H1 (cell line): ENCODE measurements at regions not wholly inside any gene's neighbourhood (a gene's known extent, or its start where the extent isn't known, plus 50 kb on each side); places are given as distances from the start of the nearest gene placed in this dataset.

Experiments used
- CTCF ChIA-PET: fragments of 300-600 bp; sonication (Branson Sonifier 250); formaldehyde crosslinking; loops from one replicate; lab custom pipeline; 2021; ENCODE audit not compliant: partially characterized antibody; lab: Charles Lee
- POLR2A ChIA-PET: fragments of 300-600 bp; sonication (Branson Sonifier 250); formaldehyde crosslinking; loops from one replicate; lab custom pipeline; 2021; ENCODE audit warnings: inconsistent platforms; ENCODE audit not compliant: partially characterized antibody; lab: Charles Lee
- DNase-seq, 2 experiments: peaks; one replicate each; pipeline versions ENCODE4 v3.0.0 to v3.0.0-alpha.2; 2010 to 2022; ENCODE audit warnings: low spot score in 2 of 2, low read depth in 1 of 2, mixed read lengths in 1 of 2
- FAIRE-seq: peaks from 2 replicates; lab custom pipeline; 2011; peaks lifted over from hg19 to GRCh38; lab: Jason Lieb, UNC
- H2AFZ ChIP-seq: 2 replicates; pipeline ENCODE4 v1.8.1; 2012; ENCODE audit warnings: low read length, inconsistent platforms
- H2AK5ac ChIP-seq: 2 replicates; pipeline ENCODE4 v1.6.1; 2013; ENCODE audit warnings: low read depth, low read length
- H2BK120ac ChIP-seq: replicated peaks from 2 replicates; pipeline ENCODE3; 2013; ENCODE audit warnings: low read depth, low read length, inconsistent platforms
- H2BK12ac ChIP-seq: 2 replicates; pipeline ENCODE4 v1.6.1; 2013; ENCODE audit warnings: low read depth, low read length
- H2BK15ac ChIP-seq: 2 replicates; pipeline ENCODE4 v1.6.1; 2013; ENCODE audit warnings: low read length
- H2BK20ac ChIP-seq: 2 replicates; pipeline ENCODE4 v1.6.1; 2013; ENCODE audit warnings: low read length
- H2BK5ac ChIP-seq: 2 replicates; pipeline ENCODE4 v1.6.1; 2013; ENCODE audit warnings: low read depth, low read length
- H3K14ac ChIP-seq: 2 replicates; pipeline ENCODE4 v1.6.1; 2013; ENCODE audit warnings: inconsistent platforms; ENCODE audit not compliant: insufficient read length
- H3K18ac ChIP-seq: 2 replicates; pipeline ENCODE4 v1.6.1; 2013; ENCODE audit warnings: low read length; ENCODE audit errors: extremely low read depth
- H3K23ac ChIP-seq: 2 replicates; pipeline ENCODE4 v1.6.1; 2013; ENCODE audit warnings: inconsistent platforms; ENCODE audit not compliant: insufficient read length
- H3K23me2 ChIP-seq: 2 replicates; pipeline ENCODE4 v1.6.1; 2013; ENCODE audit warnings: low read depth, low read length
- H3K27ac ChIP-seq: 2 replicates; pipeline ENCODE4 v1.6.1; 2011; ENCODE audit warnings: low read depth, low read length, inconsistent platforms
- H3K27me3 ChIP-seq, 4 experiments: replicated peaks in 1 of 4; 1 replicate in 1 of 4; 2 replicates in 3 of 4; pipeline versions ENCODE4 v1.6.1 to v1.8.1; 2011 to 2013; ENCODE audit warnings: low read length in 3 of 4, mild to moderate bottlenecking in 3 of 4, inconsistent platforms in 2 of 4, mixed read lengths in 2 of 4, moderate library complexity in 1 of 4; ENCODE audit not compliant: control insufficient read depth in 3 of 4, insufficient read depth in 3 of 4; ENCODE audit errors: extremely low read depth in 1 of 4
- H3K36me3 ChIP-seq, 4 experiments: 2 replicates each; pipeline versions ENCODE4 v1.6.1 to v1.8.1; 2011 to 2013; ENCODE audit warnings: mild to moderate bottlenecking in 4 of 4, low read length in 3 of 4, moderate library complexity in 2 of 4, control low read depth in 1 of 4, inconsistent platforms in 1 of 4; ENCODE audit not compliant: insufficient read depth in 4 of 4, control insufficient read depth in 2 of 4
- H3K4ac ChIP-seq: replicated peaks from 2 replicates; pipeline ENCODE3; 2013; ENCODE audit warnings: low read length, low read depth, mixed read lengths, inconsistent platforms; ENCODE audit not compliant: insufficient read length
- H3K4me1 ChIP-seq, 4 experiments: replicated peaks in 1 of 4; 1 replicate in 1 of 4; 2 replicates in 3 of 4; pipeline versions ENCODE4 v1.6.1 to v1.8.1; 2011 to 2013; ENCODE audit warnings: low read length in 3 of 4, inconsistent platforms in 2 of 4, mixed read lengths in 1 of 4; ENCODE audit not compliant: insufficient read depth in 4 of 4, control insufficient read depth in 3 of 4
- H3K4me2 ChIP-seq, 2 experiments: 2 replicates each; pipeline versions ENCODE4 v1.6.1 to v1.8.1; 2011 to 2013; ENCODE audit warnings: low read depth in 2 of 2, low read length in 2 of 2, control low read depth in 1 of 2, inconsistent platforms in 1 of 2, mild to moderate bottlenecking in 1 of 2; ENCODE audit not compliant: insufficient read depth in 1 of 2
- H3K4me3 ChIP-seq, 4 experiments: fragments of 200-600, 300-600 bp in 1 of 4; sonication (generic), shearing (Covaris generic), sonication (Bioruptor Twin) in 1 of 4; 2 replicates each; pipeline versions ENCODE4 v1.5.1 to v1.8.1; 2011 to 2016; ENCODE audit warnings: low read length in 4 of 4, low read depth in 3 of 4, control low read depth in 2 of 4, inconsistent platforms in 2 of 4, mild to moderate bottlenecking in 2 of 4, mixed read lengths in 1 of 4, moderate library complexity in 1 of 4; ENCODE audit not compliant: insufficient read depth in 2 of 4; ENCODE audit errors: extremely low read depth in 1 of 4
- H3K56ac ChIP-seq: replicated peaks from 2 replicates; pipeline ENCODE3; 2013; ENCODE audit warnings: low read depth, mild to moderate bottlenecking, mixed read lengths, low read length, inconsistent platforms; ENCODE audit not compliant: insufficient read length
- H3K79me1 ChIP-seq: 2 replicates; pipeline ENCODE4 v1.6.1; 2013; ENCODE audit warnings: low read depth, low read length, control low read depth
- H3K79me2 ChIP-seq, 2 experiments: 2 replicates each; pipeline versions ENCODE4 v1.6.1 to v1.8.1; 2012 to 2013; ENCODE audit warnings: low read length in 2 of 2, mild to moderate bottlenecking in 2 of 2, inconsistent platforms in 1 of 2; ENCODE audit not compliant: insufficient read depth in 2 of 2, control insufficient read depth in 1 of 2
- H3K9ac ChIP-seq, 4 experiments: replicated peaks in 1 of 4; 1 replicate in 1 of 4; 2 replicates in 3 of 4; pipeline versions ENCODE4 v1.6.1 to v1.8.1; 2011 to 2013; ENCODE audit warnings: low read depth in 3 of 4, low read length in 3 of 4, control low read depth in 2 of 4, mild to moderate bottlenecking in 2 of 4, moderate library complexity in 2 of 4, inconsistent platforms in 1 of 4; ENCODE audit errors: extremely low read depth in 1 of 4
- H3K9me3 ChIP-seq, 2 experiments: 2 replicates each; pipeline versions ENCODE4 v1.6.1 to v1.8.1; 2012 to 2013; ENCODE audit warnings: mild to moderate bottlenecking in 2 of 2, moderate library complexity in 2 of 2, control low read depth in 1 of 2, inconsistent platforms in 1 of 2, low read depth in 1 of 2, low read length in 1 of 2, mixed read lengths in 1 of 2; ENCODE audit not compliant: insufficient read depth in 2 of 2
- H4K20me1 ChIP-seq, 2 experiments: replicated peaks in 1 of 2; 2 replicates each; pipeline versions ENCODE3 to v1.8.1; 2011 to 2013; ENCODE audit warnings: inconsistent platforms in 2 of 2, low read length in 2 of 2, mild to moderate bottlenecking in 1 of 2; ENCODE audit not compliant: insufficient read depth in 2 of 2, control insufficient read depth in 1 of 2
- H4K5ac ChIP-seq: 2 replicates; pipeline ENCODE4 v1.6.1; 2013; ENCODE audit warnings: low read length, low read depth, mixed read lengths, inconsistent platforms; ENCODE audit not compliant: insufficient read length
- H4K8ac ChIP-seq: 2 replicates; pipeline ENCODE4 v1.8.0; 2013; ENCODE audit warnings: mild to moderate bottlenecking, moderate library complexity, low read length, inconsistent platforms; ENCODE audit not compliant: insufficient read depth; ENCODE audit errors: extremely low read depth
- H4K91ac ChIP-seq: replicated peaks from 2 replicates; pipeline ENCODE3; 2013; ENCODE audit warnings: low read length, mixed read lengths, inconsistent platforms; ENCODE audit not compliant: insufficient read length
- ATF3 ChIP-seq: IDR thresholded peaks from 2 replicates; pipeline ENCODE4 v1.6.1; 2011; ENCODE audit warnings: low read depth, mild to moderate bottlenecking, low read length; ENCODE audit not compliant: insufficient read depth
- CHD1 ChIP-seq: IDR thresholded peaks from 2 replicates; pipeline ENCODE4 v1.6.1; 2012; ENCODE audit warnings: low read depth, low read length, improper control_type of control experiment
- CHD2 ChIP-seq: IDR thresholded peaks from 2 replicates; pipeline ENCODE4 v1.6.1; 2012; ENCODE audit warnings: low read length, improper control_type of control experiment
- CREB1 ChIP-seq: IDR thresholded peaks from 2 replicates; pipeline ENCODE4 v1.6.1; 2012; ENCODE audit warnings: inconsistent platforms
- EGR1 ChIP-seq: IDR thresholded peaks from 2 replicates; pipeline ENCODE4 v1.6.1; 2011; ENCODE audit warnings: low read depth, low read length, borderline replicate concordance
- EP300 ChIP-seq, 2 experiments: IDR thresholded peaks; 1 replicate in 1 of 2; 2 replicates in 1 of 2; pipeline ENCODE4 v1.6.1; 2011 to 2012; ENCODE audit warnings: low read depth in 2 of 2, low read length in 2 of 2, mild to moderate bottlenecking in 2 of 2, borderline replicate concordance in 1 of 2, inconsistent platforms in 1 of 2, moderate library complexity in 1 of 2
- HDAC2 ChIP-seq, 2 experiments: fragments of 300-600 bp in 1 of 2; sonication (generic) in 1 of 2; IDR thresholded peaks; 2 replicates each; pipeline ENCODE4 v1.6.1; 2011 to 2012; ENCODE audit warnings: low read depth in 2 of 2, low read length in 2 of 2, mild to moderate bottlenecking in 2 of 2, moderate library complexity in 2 of 2, borderline replicate concordance in 1 of 2, inconsistent platforms in 1 of 2
- HDAC6 ChIP-seq: IDR thresholded peaks from one replicate; pipeline ENCODE4 v1.7.1; 2012; ENCODE audit warnings: low read depth, mild to moderate bottlenecking, inconsistent platforms, low read length, moderate library complexity
- NRF1 ChIP-seq: IDR thresholded peaks from 2 replicates; pipeline ENCODE4 v1.6.1; 2011; ENCODE audit warnings: mild to moderate bottlenecking, low read depth, low read length, improper control_type of control experiment
- PHF8 ChIP-seq: fragments of 200-600 bp; sonication (generic); conservative IDR thresholded peaks from 2 replicates; pipeline ENCODE4 v1.7.1; 2012; ENCODE audit warnings: low read depth, mild to moderate bottlenecking, inconsistent platforms, low read length, moderate library complexity
- RFX5 ChIP-seq: IDR thresholded peaks from 2 replicates; pipeline ENCODE4 v1.6.1; 2011; ENCODE audit warnings: low read depth, low read length, improper control_type of control experiment, borderline replicate concordance
- RXRA ChIP-seq: IDR thresholded peaks from 2 replicates; pipeline ENCODE4 v1.6.1; 2011; ENCODE audit warnings: low read depth, mild to moderate bottlenecking, low read length, moderate library complexity; ENCODE audit not compliant: insufficient read depth
- SIRT6 ChIP-seq: IDR thresholded peaks from one replicate; pipeline ENCODE4 v1.7.1; 2012; ENCODE audit warnings: low read length, inconsistent platforms
- SIX5 ChIP-seq: IDR thresholded peaks from 2 replicates; pipeline ENCODE4 v1.6.1; 2011; ENCODE audit warnings: mild to moderate bottlenecking, low read depth, low read length
- SRF ChIP-seq: IDR thresholded peaks from 2 replicates; pipeline ENCODE4 v1.6.1; 2011; ENCODE audit warnings: mild to moderate bottlenecking, low read depth, low read length, moderate library complexity
- YY1 ChIP-seq: IDR thresholded peaks from 2 replicates; pipeline ENCODE4 v1.6.1; 2011; ENCODE audit warnings: low read depth, mild to moderate bottlenecking, low read length
- WGBS, 2 experiments: shearing (Covaris generic) in 1 of 2; methylation state at CpG; one replicate each; pipeline versions ENCODE4 v1.1.6 to v1.1.7; 2013 to 2015; ENCODE audit warnings: low lambda C conversion rate in 2 of 2, mixed read lengths in 2 of 2, inconsistent platforms in 1 of 2, low coverage in 1 of 2, missing lambda C conversion rate in 1 of 2; ENCODE audit not compliant: insufficient replicate concordance in 2 of 2, insufficient coverage in 1 of 2, insufficient read length in 1 of 2; ENCODE audit errors: extremely low coverage in 1 of 2, missing lambda C conversion rate in 1 of 2; 5-methylcytosine and 5-hydroxymethylcytosine counted together

- H3K79me2 ChIP-seq: no peaks in the 10 kb centered on the region
- no peak overlapping the region for H2BK20ac ChIP-seq
- H2BK5ac ChIP-seq: no peak overlapping the region
- no peak overlapping the region for H3K9ac ChIP-seq
- 94% methylated on average over 7 of the region's 7 CpGs; no CpG with 5 or more reads in 1 of the 2 experiments for WGBS, 2 experiments
- no peaks in the 10 kb centered on the region for H3K36me3 ChIP-seq
- H3K23me2 ChIP-seq: no peaks in the 10 kb centered on the region
- peaks cover 3 to 8% of the 10 kb centered on the region in 2 experiments; a peak in 3 of 4 replicates for H3K9me3 ChIP-seq
- no peak for DNase-seq
- no peak overlapping the region for H3K4me3 ChIP-seq
- no peaks in the 10 kb centered on the region for H3K27me3 ChIP-seq
- no peak overlapping the region for H4K91ac ChIP-seq
- no peak overlapping the region for H2BK12ac ChIP-seq
- H2AK5ac ChIP-seq: no peak overlapping the region
- no peak overlapping the region for H2AFZ ChIP-seq
- H3K4ac ChIP-seq: no peak overlapping the region
- H3K27ac ChIP-seq: no peak overlapping the region
- H3K56ac ChIP-seq: no peak overlapping the region
- ChIA-PET POLR2A (no interaction called here), CTCF (no interaction called here)
- H3K4me2 ChIP-seq: no peak overlapping the region
- H3K79me1 ChIP-seq: no peaks in the 10 kb centered on the region
- no peaks in the 10 kb centered on the region for H4K20me1 ChIP-seq
- H3K18ac ChIP-seq: no peak overlapping the region
- no peak overlapping the region for H3K23ac ChIP-seq
- FAIRE-seq: no peak
- no peak overlapping the region for H2BK15ac ChIP-seq
- no peak overlapping the region for H2BK120ac ChIP-seq
- H4K5ac ChIP-seq: no peak overlapping the region
- no peak overlapping the region for H3K14ac ChIP-seq
- peaks cover 0 to 2% (median 0%) of the 10 kb centered on the region in 4 experiments; a peak in 1 of 7 replicates for H3K4me1 ChIP-seq
- no peak overlapping the region for H4K8ac ChIP-seq
- TF ChIP-seq EGR1: no peak
- no peak for TF ChIP-seq EP300 (IDR thresholded peaks at IDR 0.05; ENCODE audit: borderline replicate concordance in 1 of 2, low read depth in 2 of 2, low read length in 2 of 2)
- TF ChIP-seq RFX5: no peak
- no peak for TF ChIP-seq PHF8
- no peak for TF ChIP-seq SIX5
- TF ChIP-seq YY1: no peak
- no peak for TF ChIP-seq ATF3
- TF ChIP-seq CHD1: no peak
- no peak for TF ChIP-seq HDAC6
- no peak for TF ChIP-seq HDAC2 (IDR thresholded peaks at IDR 0.05; ENCODE audit: borderline replicate concordance in 1 of 2, low read depth in 2 of 2, low read length in 2 of 2)
- no peak for TF ChIP-seq SRF
- TF ChIP-seq NRF1: no peak
- no peak for TF ChIP-seq CHD2
- TF ChIP-seq CREB1: no peak
- TF ChIP-seq SIRT6: no peak
- TF ChIP-seq RXRA: no peak
Observed at GRCh38 chr10:125591886-125592285, 91.1 kb downstream of the TEX36 start.
